GM13976 (cell line): ENCODE measurements at regions not wholly inside any gene's neighbourhood (a gene's known extent, or its start where the extent isn't known, plus 50 kb on each side); places are given as distances from the start of the nearest gene placed in this dataset.

ENCODE experiments used
- DNase-seq: peaks from one replicate; pipeline ENCODE4 v3.0.0; 2012; ENCODE audit warnings: low spot score
- CTCF ChIP-seq: IDR thresholded peaks from 2 replicates; pipeline ENCODE4 v1.5.1; 2012; ENCODE audit warnings: borderline replicate concordance, mild to moderate bottlenecking; ENCODE audit not compliant: insufficient read depth; ENCODE audit errors: extremely low read depth, missing control alignments, control extremely low read depth
- in situ Hi-C: fragments of 300-500 bp; cut with MboI; formaldehyde crosslinking; loops from one replicate; pipeline ENCODE4 v1.12.0; 2022; ENCODE audit warnings: low sequenced_read_pairs, mixed read lengths, inconsistent platforms; ENCODE audit not compliant: unreplicated experiment

GRCh38 chr3:159789742-159790635, 198.6 kb upstream of the IL12A start:
- in situ Hi-C loops, result no loop called here
- no peak for TF ChIP-seq CTCF

GRCh38 chr3:159791336-159791735, 197.3 kb upstream of the IL12A start:
- in situ Hi-C loops, result no loop called here
- no peak for DNase-seq

More at GRCh38 chr3:159789742-159790635, 198.6 kb upstream of the IL12A start:
- DNase-seq, result no peak

GRCh38 chr3:159792070-159792469, 196.6 kb upstream of the IL12A start:
- no peak for DNase-seq
- TF ChIP-seq CTCF, result no peak
- in situ Hi-C loops, result no loop called here

More at GRCh38 chr3:159791336-159791735, 197.3 kb upstream of the IL12A start:
- no peak for TF ChIP-seq CTCF

GRCh38 chr3:159795042-159795441, 193.6 kb upstream of the IL12A start:
- in situ Hi-C loops, result no loop called here
- DNase-seq, result no peak
- TF ChIP-seq CTCF, result no peak

- in situ Hi-C loops, result no loop called here
- TF ChIP-seq CTCF, result no peak
- DNase-seq, result no peak
These were observed 192.9 kb upstream of the IL12A start for GRCh38 chr3:159795681-159796175.

- no peak for TF ChIP-seq CTCF
- no peak for DNase-seq
- in situ Hi-C loops, result no loop called here
These were observed 192.4 kb upstream of the IL12A start for GRCh38 chr3:159796226-159796625.
